ENCODE measurements at regions not wholly inside any gene's neighbourhood (a gene's known extent, or its start where the extent isn't known, plus 50 kb on each side); places are given as distances from the start of the nearest gene placed in this dataset.
"Not testable (repeated sequence)": the region's sequence is repeated elsewhere in the genome, so short reads cannot be mapped to it uniquely, and the experiment has no call there.

DNA sequence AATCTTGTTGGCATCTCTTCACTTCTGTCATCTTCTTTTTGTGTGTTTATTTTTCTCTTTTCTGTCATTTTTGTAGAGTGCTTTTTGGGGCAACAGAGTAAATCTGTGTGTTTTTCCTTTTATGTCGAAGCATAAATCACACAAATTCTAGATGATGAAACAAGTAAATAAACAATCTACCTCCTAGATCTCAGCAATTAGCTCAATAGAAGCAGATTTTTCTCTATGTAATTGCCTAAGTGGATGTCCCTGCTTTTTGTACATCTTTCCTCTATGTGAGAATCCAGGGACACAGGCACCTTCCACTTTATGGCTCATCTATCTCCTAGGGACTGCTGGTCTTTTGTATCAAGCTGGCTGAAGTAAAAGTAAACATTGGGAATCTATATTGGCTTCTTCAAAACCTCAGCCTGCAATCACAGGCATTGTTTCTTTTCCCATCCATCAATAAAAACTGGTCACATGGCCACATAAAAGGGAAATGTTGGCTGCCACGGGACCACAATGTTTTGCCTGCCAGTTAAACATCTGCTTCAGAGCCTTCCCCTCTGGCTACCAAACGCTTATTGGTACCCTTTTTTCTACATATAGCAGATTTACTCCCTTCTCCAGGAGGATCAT is 323.8 kb downstream of the LMO7 start:
- H2AFZ ChIP-seq (ENCODE audit: low read length): no peak overlapping the region
- no peak overlapping the region for H3K4me3 Mint-ChIP-seq
- no peak overlapping the region for H3K27ac ChIP-seq (ENCODE audit: insufficient read length, low read depth, low read length)
- no peak overlapping the region for H2BK12ac ChIP-seq (ENCODE audit: insufficient read length, low read depth, low read length)
- no CpG with 5 or more reads among the region's 3 CpGs for WGBS (ENCODE audit: extremely low coverage, insufficient read length, low lambda C conversion rate)
- H4K91ac ChIP-seq (ENCODE audit: insufficient read length, low read depth, low read length): no peak overlapping the region
- no peak overlapping the region for H3K4ac ChIP-seq (ENCODE audit: low read depth, low read length)
- no peak overlapping the region for H3K4me2 ChIP-seq (ENCODE audit: insufficient read depth, insufficient read length, low read length)
- no peaks in the 10 kb centered on the region for H4K20me1 ChIP-seq (ENCODE audit: control insufficient read depth, insufficient read depth, insufficient read length)
- no peak overlapping the region for H2BK5ac ChIP-seq (ENCODE audit: insufficient read length, low read length)
- H3K23me2 ChIP-seq (ENCODE audit: insufficient read length, low read depth, low read length, poor library complexity, severe bottlenecking): no peaks in the 10 kb centered on the region
- DNase-seq: no peak
- TF ChIP-seq, protein P1, sequence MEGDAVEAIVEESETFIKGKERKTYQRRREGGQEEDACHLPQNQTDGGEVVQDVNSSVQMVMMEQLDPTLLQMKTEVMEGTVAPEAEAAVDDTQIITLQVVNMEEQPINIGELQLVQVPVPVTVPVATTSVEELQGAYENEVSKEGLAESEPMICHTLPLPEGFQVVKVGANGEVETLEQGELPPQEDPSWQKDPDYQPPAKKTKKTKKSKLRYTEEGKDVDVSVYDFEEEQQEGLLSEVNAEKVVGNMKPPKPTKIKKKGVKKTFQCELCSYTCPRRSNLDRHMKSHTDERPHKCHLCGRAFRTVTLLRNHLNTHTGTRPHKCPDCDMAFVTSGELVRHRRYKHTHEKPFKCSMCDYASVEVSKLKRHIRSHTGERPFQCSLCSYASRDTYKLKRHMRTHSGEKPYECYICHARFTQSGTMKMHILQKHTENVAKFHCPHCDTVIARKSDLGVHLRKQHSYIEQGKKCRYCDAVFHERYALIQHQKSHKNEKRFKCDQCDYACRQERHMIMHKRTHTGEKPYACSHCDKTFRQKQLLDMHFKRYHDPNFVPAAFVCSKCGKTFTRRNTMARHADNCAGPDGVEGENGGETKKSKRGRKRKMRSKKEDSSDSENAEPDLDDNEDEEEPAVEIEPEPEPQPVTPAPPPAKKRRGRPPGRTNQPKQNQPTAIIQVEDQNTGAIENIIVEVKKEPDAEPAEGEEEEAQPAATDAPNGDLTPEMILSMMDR (conservative IDR thresholded peaks at IDR 0.05): no peak
- peaks cover 4% of the 10 kb centered on the region; the same call in 1 of the 2 replicates for H3K4me1 ChIP-seq (ENCODE audit: insufficient read depth, low read length)
- no peak overlapping the region for H4K8ac ChIP-seq (replicated peaks; ENCODE audit: insufficient read length, low read depth, low read length)
- no peaks in the 10 kb centered on the region for H3K9me3 Mint-ChIP-seq
- no peak overlapping the region for H3K56ac ChIP-seq (ENCODE audit: insufficient read length, low read depth, low read length)
- no peak overlapping the region for H4K5ac ChIP-seq (ENCODE audit: insufficient read length, low read depth, low read length)
- H3K9me3 ChIP-seq (ENCODE audit: control insufficient read depth, low read depth, low read length): no peaks in the 10 kb centered on the region
- no peaks in the 10 kb centered on the region for H3K36me3 Mint-ChIP-seq (ENCODE audit: insufficient read depth in 1 of 3, low read depth in 3 of 3)
- peaks cover 7 to 12% of the 10 kb centered on the region in 2 experiments for H3K4me1 Mint-ChIP-seq
- no peaks in the 10 kb centered on the region for H3K79me2 ChIP-seq (ENCODE audit: insufficient read depth, low read length)
- no peak overlapping the region for H2BK20ac ChIP-seq (ENCODE audit: low read depth, low read length, poor library complexity, severe bottlenecking)
- no peaks in the 10 kb centered on the region for H3K27me3 ChIP-seq (ENCODE audit: insufficient read depth, low read length)
- no peaks in the 10 kb centered on the region for H3K27me3 Mint-ChIP-seq (ENCODE audit: low read depth)
- H3T11ph ChIP-seq (ENCODE audit: low read length): no peak overlapping the region
- no peak overlapping the region for H3K23ac ChIP-seq (ENCODE audit: insufficient read length, low read depth, low read length)
- no peak overlapping the region for H2BK120ac ChIP-seq (ENCODE audit: low read depth, low read length, poor library complexity, severe bottlenecking)
- no peak overlapping the region for H3K14ac ChIP-seq (ENCODE audit: insufficient read depth, low read length)
- H2AK5ac ChIP-seq (ENCODE audit: insufficient read length, low read length): no peak overlapping the region
- no peak overlapping the region for H3K18ac ChIP-seq (ENCODE audit: insufficient read length, low read depth, low read length)
- no peak overlapping the region for H3K9ac ChIP-seq (ENCODE audit: extremely low read depth, insufficient read length, low read length)
- no peaks in the 10 kb centered on the region for H3K79me1 ChIP-seq (ENCODE audit: insufficient read depth, low read depth, low read length, poor library complexity, severe bottlenecking)
- H3K27ac Mint-ChIP-seq: no peak overlapping the region
- no peak overlapping the region for H2BK15ac ChIP-seq (ENCODE audit: low read depth, low read length)

DNA sequence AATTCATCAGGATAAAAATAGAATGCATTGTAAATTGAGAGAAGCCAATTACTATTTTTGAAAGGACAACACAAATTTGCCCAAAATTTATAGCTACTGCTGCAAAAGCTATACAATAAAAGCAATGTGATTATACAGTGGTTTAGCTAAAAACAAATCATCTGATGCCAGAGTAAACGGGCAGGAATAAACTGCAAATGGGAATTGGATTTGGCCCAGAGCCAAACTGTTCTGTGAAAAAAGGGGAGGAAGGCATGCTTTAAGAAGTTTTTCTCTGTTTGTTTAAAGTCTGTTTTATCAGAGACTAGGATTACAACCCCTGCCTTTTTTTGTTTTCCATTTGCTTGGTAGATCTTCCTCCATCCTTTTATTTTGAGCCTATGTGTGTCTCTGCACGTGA is 317.5 kb downstream of the LMO7 start:
- H3K79me1 ChIP-seq (ENCODE audit: insufficient read depth, low read depth, low read length, poor library complexity, severe bottlenecking); H2BK15ac ChIP-seq (ENCODE audit: low read depth, low read length); H3K27me3 Mint-ChIP-seq (ENCODE audit: low read depth); H3K4me1 ChIP-seq (ENCODE audit: insufficient read depth, low read length); H3K18ac ChIP-seq (ENCODE audit: insufficient read length, low read depth, low read length); DNase-seq; H3K4me1 Mint-ChIP-seq; H3K79me2 ChIP-seq (ENCODE audit: insufficient read depth, low read length); H2BK120ac ChIP-seq (ENCODE audit: low read depth, low read length, poor library complexity, severe bottlenecking); H2AK5ac ChIP-seq (ENCODE audit: insufficient read length, low read length); H3K27me3 ChIP-seq (ENCODE audit: insufficient read depth, low read length); H3K9me3 ChIP-seq (ENCODE audit: control insufficient read depth, low read depth, low read length); H3K27ac ChIP-seq (ENCODE audit: insufficient read length, low read depth, low read length); H3K4me3 Mint-ChIP-seq; H2BK20ac ChIP-seq (ENCODE audit: low read depth, low read length, poor library complexity, severe bottlenecking); H3K36me3 Mint-ChIP-seq (ENCODE audit: insufficient read depth in 1 of 3, low read depth in 3 of 3); H3K56ac ChIP-seq (ENCODE audit: insufficient read length, low read depth, low read length); H3K4me2 ChIP-seq (ENCODE audit: insufficient read depth, insufficient read length, low read length); H3K9me3 Mint-ChIP-seq; H3K23ac ChIP-seq (ENCODE audit: insufficient read length, low read depth, low read length); H3K23me2 ChIP-seq (ENCODE audit: insufficient read length, low read depth, low read length, poor library complexity, severe bottlenecking); H2BK12ac ChIP-seq (ENCODE audit: insufficient read length, low read depth, low read length); H3T11ph ChIP-seq (ENCODE audit: low read length); H3K9ac ChIP-seq (ENCODE audit: extremely low read depth, insufficient read length, low read length); H3K27ac Mint-ChIP-seq; H2AFZ ChIP-seq (ENCODE audit: low read length); H3K14ac ChIP-seq (ENCODE audit: insufficient read depth, low read length); H4K20me1 ChIP-seq (ENCODE audit: control insufficient read depth, insufficient read depth, insufficient read length); H2BK5ac ChIP-seq (ENCODE audit: insufficient read length, low read length); H4K8ac ChIP-seq (replicated peaks; ENCODE audit: insufficient read length, low read depth, low read length); H3K4ac ChIP-seq (ENCODE audit: low read depth, low read length); H4K5ac ChIP-seq (ENCODE audit: insufficient read length, low read depth, low read length); H4K91ac ChIP-seq (ENCODE audit: insufficient read length, low read depth, low read length): not testable (repeated sequence)
- no CpG with 5 or more reads among the region's 2 CpGs for WGBS (ENCODE audit: extremely low coverage, insufficient read length, low lambda C conversion rate)
